ENCODE measurements at regions not wholly inside any gene's neighbourhood (a gene's known extent, or its start where the extent isn't known, plus 50 kb on each side); places are given as distances from the start of the nearest gene placed in this dataset.

DNA sequence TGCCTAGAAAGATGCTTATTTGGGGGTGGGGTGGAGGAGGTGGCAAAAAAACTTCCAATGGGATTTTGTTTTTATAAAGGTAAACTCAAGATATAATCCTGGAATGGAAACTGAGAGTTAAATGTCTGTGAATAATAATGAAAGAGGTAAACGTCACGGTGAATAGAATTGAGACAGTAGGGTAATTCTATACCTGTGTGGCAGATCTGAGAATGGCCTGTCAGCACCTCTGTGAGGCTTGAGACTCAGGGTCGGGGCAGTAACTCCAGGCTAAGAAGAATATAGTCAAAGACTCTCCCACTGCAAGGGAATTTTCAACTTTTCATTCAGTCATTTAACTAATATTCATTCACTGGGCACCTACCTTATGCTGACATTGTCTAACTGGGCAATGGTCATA, 581.2 kb upstream of the ZNF608 start:
- TF ChIP-seq, protein P1, sequence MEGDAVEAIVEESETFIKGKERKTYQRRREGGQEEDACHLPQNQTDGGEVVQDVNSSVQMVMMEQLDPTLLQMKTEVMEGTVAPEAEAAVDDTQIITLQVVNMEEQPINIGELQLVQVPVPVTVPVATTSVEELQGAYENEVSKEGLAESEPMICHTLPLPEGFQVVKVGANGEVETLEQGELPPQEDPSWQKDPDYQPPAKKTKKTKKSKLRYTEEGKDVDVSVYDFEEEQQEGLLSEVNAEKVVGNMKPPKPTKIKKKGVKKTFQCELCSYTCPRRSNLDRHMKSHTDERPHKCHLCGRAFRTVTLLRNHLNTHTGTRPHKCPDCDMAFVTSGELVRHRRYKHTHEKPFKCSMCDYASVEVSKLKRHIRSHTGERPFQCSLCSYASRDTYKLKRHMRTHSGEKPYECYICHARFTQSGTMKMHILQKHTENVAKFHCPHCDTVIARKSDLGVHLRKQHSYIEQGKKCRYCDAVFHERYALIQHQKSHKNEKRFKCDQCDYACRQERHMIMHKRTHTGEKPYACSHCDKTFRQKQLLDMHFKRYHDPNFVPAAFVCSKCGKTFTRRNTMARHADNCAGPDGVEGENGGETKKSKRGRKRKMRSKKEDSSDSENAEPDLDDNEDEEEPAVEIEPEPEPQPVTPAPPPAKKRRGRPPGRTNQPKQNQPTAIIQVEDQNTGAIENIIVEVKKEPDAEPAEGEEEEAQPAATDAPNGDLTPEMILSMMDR (conservative IDR thresholded peaks at IDR 0.05; ENCODE audit: low read depth, low read length): no peak
- no peak for TF ChIP-seq EZH2 (IDR thresholded peaks at IDR 0.05; ENCODE audit: low read length, unreplicated experiment)
